ENCODE measurements at regions not wholly inside any gene's neighbourhood (a gene's known extent, or its start where the extent isn't known, plus 50 kb on each side); places are given as distances from the start of the nearest gene placed in this dataset.

- H3K9me3 ChIP-seq (replicated peaks in 1 of 2; ENCODE audit: control insufficient read depth in 2 of 2, insufficient read depth in 1 of 2, low read depth in 1 of 2, low read length in 2 of 2): peaks cover 2 to 10% of the 10 kb centered on the region in 2 donors
- no peak overlapping the region for H3K4me2 ChIP-seq (ENCODE audit: insufficient read depth, low read length, poor library complexity, severe bottlenecking)
- no peak overlapping the region for H3K23ac ChIP-seq (ENCODE audit: low read depth, low read length, poor library complexity)
- no peak overlapping the region for H3K18ac ChIP-seq (ENCODE audit: low read length)
- no peaks in the 10 kb centered on the region for H3K36me3 ChIP-seq (replicated peaks in 1 of 2; ENCODE audit: control insufficient read depth in 2 of 2, insufficient read depth in 2 of 2, low read length in 2 of 2)
- H4K8ac ChIP-seq (ENCODE audit: low read depth, low read length): no peak overlapping the region
- no peaks in the 10 kb centered on the region for H3K79me1 ChIP-seq (ENCODE audit: low read depth, low read length)
- H3K9ac ChIP-seq (ENCODE audit: low read depth, low read length, poor library complexity): no peak overlapping the region
- peaks cover 0 to 9% of the 10 kb centered on the region in 2 donors for H3K4me1 ChIP-seq (ENCODE audit: control insufficient read depth in 2 of 2, insufficient read depth in 1 of 2, low read depth in 1 of 2, low read length in 2 of 2)
- H2BK5ac ChIP-seq (ENCODE audit: low read length): no peak overlapping the region
- no peak overlapping the region for H4K91ac ChIP-seq (ENCODE audit: low read depth, low read length, poor library complexity)
- WGBS, 2 donors (ENCODE audit: extremely low coverage in 2 of 2, insufficient read length in 2 of 2, insufficient replicate concordance in 1 of 2): no CpG with 5 or more reads among the region's 7 CpGs
- H2BK12ac ChIP-seq (ENCODE audit: low read length): no peak overlapping the region
- no peak overlapping the region for H2BK120ac ChIP-seq (ENCODE audit: low read depth, low read length)
- H3K14ac ChIP-seq (ENCODE audit: low read length): no peak overlapping the region
- DNase-seq (ENCODE audit: low spot score): no peak
- H3K4me3 ChIP-seq (ENCODE audit: low read length in 2 of 2): no peak overlapping the region
- H3K27me3 ChIP-seq (ENCODE audit: control insufficient read depth in 3 of 3, insufficient read depth in 3 of 3, low read depth in 1 of 3, low read length in 3 of 3): no peaks in the 10 kb centered on the region
- peak overlapping the region; percentile 6 for H2AFZ ChIP-seq (ENCODE audit: low read length)
- no peak overlapping the region for H2BK15ac ChIP-seq (ENCODE audit: low read length)
- H3K27ac ChIP-seq (replicated peaks; ENCODE audit: low read length): no peak overlapping the region
- no peak overlapping the region for H2AK5ac ChIP-seq (ENCODE audit: low read depth, low read length)
- H3K4ac ChIP-seq (ENCODE audit: low read length): no peak overlapping the region
Observed at GRCh38 chr3:66577426-66578203, 76.8 kb upstream of the LRIG1 start.

- no peak overlapping the region for H2AK5ac ChIP-seq (ENCODE audit: low read depth, low read length)
Observed at GRCh38 chr3:66581256-66581655, 80.4 kb upstream of the LRIG1 start.

GRCh38 chr3:66582721-66583423 is 82.0 kb upstream of the LRIG1 start:
- H2AK5ac ChIP-seq (ENCODE audit: low read depth, low read length): peak overlapping the region; percentile 5
- H3K14ac ChIP-seq (ENCODE audit: low read length): peak overlapping the region; percentile 10
- no peak overlapping the region for H3K23ac ChIP-seq (ENCODE audit: low read depth, low read length, poor library complexity)
- no peak overlapping the region for H4K8ac ChIP-seq (ENCODE audit: low read depth, low read length)
- peaks cover 2 to 6% of the 10 kb centered on the region in 2 donors for H3K9me3 ChIP-seq (replicated peaks in 1 of 2; ENCODE audit: control insufficient read depth in 2 of 2, insufficient read depth in 1 of 2, low read depth in 1 of 2, low read length in 2 of 2)
- H3K9ac ChIP-seq (ENCODE audit: low read depth, low read length, poor library complexity): no peak overlapping the region
- H3K4ac ChIP-seq (ENCODE audit: low read length): no peak overlapping the region
- H3K4me1 ChIP-seq (ENCODE audit: control insufficient read depth in 2 of 2, insufficient read depth in 1 of 2, low read depth in 1 of 2, low read length in 2 of 2): peaks cover 2 to 11% of the 10 kb centered on the region in 2 donors
- peak overlapping the region; percentile 23 for H2BK12ac ChIP-seq (ENCODE audit: low read length)
- H2BK5ac ChIP-seq (ENCODE audit: low read length): peak overlapping the region; percentile 21
- H3K27ac ChIP-seq (replicated peaks; ENCODE audit: low read length): no peak overlapping the region
- DNase-seq (ENCODE audit: low spot score): no peak
- no peaks in the 10 kb centered on the region for H3K27me3 ChIP-seq (ENCODE audit: control insufficient read depth in 3 of 3, insufficient read depth in 3 of 3, low read depth in 1 of 3, low read length in 3 of 3)
- peak overlapping the region; percentile 53 for H3K18ac ChIP-seq (ENCODE audit: low read length)
- H2BK15ac ChIP-seq (ENCODE audit: low read length): no peak overlapping the region
- no peaks in the 10 kb centered on the region for H3K79me1 ChIP-seq (ENCODE audit: low read depth, low read length)
- WGBS, 2 donors (ENCODE audit: extremely low coverage in 2 of 2, insufficient read length in 2 of 2, insufficient replicate concordance in 1 of 2): no CpG with 5 or more reads among the region's 24 CpGs
- peak overlapping the region; percentile 82 for H4K91ac ChIP-seq (ENCODE audit: low read depth, low read length, poor library complexity)
- peak overlapping the region; percentile 11 for H2AFZ ChIP-seq (ENCODE audit: low read length)
- no peak overlapping the region for H3K4me3 ChIP-seq (ENCODE audit: low read length in 2 of 2)
- no peak overlapping the region for H3K4me2 ChIP-seq (ENCODE audit: insufficient read depth, low read length, poor library complexity, severe bottlenecking)
- no peaks in the 10 kb centered on the region for H3K36me3 ChIP-seq (replicated peaks in 1 of 2; ENCODE audit: control insufficient read depth in 2 of 2, insufficient read depth in 2 of 2, low read length in 2 of 2)
- no peak overlapping the region for H2BK120ac ChIP-seq (ENCODE audit: low read depth, low read length)

More at GRCh38 chr3:66581256-66581655, 80.4 kb upstream of the LRIG1 start:
- Histone ChIP-seq H4K8ac (ENCODE audit: low read depth, low read length) (no peak overlapping the region), H3K27ac (replicated peaks; ENCODE audit: low read length) (no peak overlapping the region), H2BK120ac (ENCODE audit: low read depth, low read length) (no peak overlapping the region), H3K36me3 (replicated peaks in 1 of 2; ENCODE audit: control insufficient read depth in 2 of 2, insufficient read depth in 2 of 2, low read length in 2 of 2) (no peaks in the 10 kb centered on the region), H3K79me1 (ENCODE audit: low read depth, low read length) (no peaks in the 10 kb centered on the region), H3K9me3 (replicated peaks in 1 of 2; ENCODE audit: control insufficient read depth in 2 of 2, insufficient read depth in 1 of 2, low read depth in 1 of 2, low read length in 2 of 2) (peaks cover 2 to 6% of the 10 kb centered on the region in 2 donors), H2BK12ac (ENCODE audit: low read length) (no peak overlapping the region), H3K4me3 (ENCODE audit: low read length in 2 of 2) (no peak overlapping the region), H3K23ac (ENCODE audit: low read depth, low read length, poor library complexity) (no peak overlapping the region), H3K27me3 (ENCODE audit: control insufficient read depth in 3 of 3, insufficient read depth in 3 of 3, low read depth in 1 of 3, low read length in 3 of 3) (no peaks in the 10 kb centered on the region), H3K4ac (ENCODE audit: low read length) (no peak overlapping the region), H2BK15ac (ENCODE audit: low read length) (no peak overlapping the region), H3K18ac (ENCODE audit: low read length) (no peak overlapping the region), H2AFZ (ENCODE audit: low read length) (no peak overlapping the region), H2BK5ac (ENCODE audit: low read length) (no peak overlapping the region), H3K4me2 (ENCODE audit: insufficient read depth, low read length, poor library complexity, severe bottlenecking) (no peak overlapping the region), H3K9ac (ENCODE audit: low read depth, low read length, poor library complexity) (no peak overlapping the region), H4K91ac (ENCODE audit: low read depth, low read length, poor library complexity) (no peak overlapping the region), H3K14ac (ENCODE audit: low read length) (no peak overlapping the region), H3K4me1 (ENCODE audit: control insufficient read depth in 2 of 2, insufficient read depth in 1 of 2, low read depth in 1 of 2, low read length in 2 of 2) (peaks cover 4 to 11% of the 10 kb centered on the region in 2 donors)
- no CpG with 5 or more reads among the region's 6 CpGs for WGBS, 2 donors (ENCODE audit: extremely low coverage in 2 of 2, insufficient read length in 2 of 2, insufficient replicate concordance in 1 of 2)
- DNase-seq (ENCODE audit: low spot score): no peak

- Histone ChIP-seq H3K36me3 (replicated peaks in 1 of 2; ENCODE audit: control insufficient read depth in 2 of 2, insufficient read depth in 2 of 2, low read length in 2 of 2) (no peaks in the 10 kb centered on the region), H4K8ac (ENCODE audit: low read depth, low read length) (no peak overlapping the region), H3K79me1 (ENCODE audit: low read depth, low read length) (no peaks in the 10 kb centered on the region), H2BK15ac (ENCODE audit: low read length) (no peak overlapping the region), H3K4ac (ENCODE audit: low read length) (no peak overlapping the region), H2BK5ac (ENCODE audit: low read length) (no peak overlapping the region), H3K4me1 (ENCODE audit: control insufficient read depth in 2 of 2, insufficient read depth in 1 of 2, low read depth in 1 of 2, low read length in 2 of 2) (peaks cover 2 to 11% of the 10 kb centered on the region in 2 donors), H4K91ac (ENCODE audit: low read depth, low read length, poor library complexity) (no peak overlapping the region), H3K9ac (ENCODE audit: low read depth, low read length, poor library complexity) (no peak overlapping the region), H2AK5ac (ENCODE audit: low read depth, low read length) (no peak overlapping the region), H2AFZ (ENCODE audit: low read length) (peak overlapping the region; percentile 11), H3K23ac (ENCODE audit: low read depth, low read length, poor library complexity) (no peak overlapping the region), H3K27ac (replicated peaks; ENCODE audit: low read length) (no peak overlapping the region), H3K27me3 (ENCODE audit: control insufficient read depth in 3 of 3, insufficient read depth in 3 of 3, low read depth in 1 of 3, low read length in 3 of 3) (no peaks in the 10 kb centered on the region), H3K9me3 (replicated peaks in 1 of 2; ENCODE audit: control insufficient read depth in 2 of 2, insufficient read depth in 1 of 2, low read depth in 1 of 2, low read length in 2 of 2) (peaks cover 2 to 6% of the 10 kb centered on the region in 2 donors), H3K4me3 (ENCODE audit: low read length in 2 of 2) (no peak overlapping the region), H3K4me2 (ENCODE audit: insufficient read depth, low read length, poor library complexity, severe bottlenecking) (no peak overlapping the region), H2BK12ac (ENCODE audit: low read length) (no peak overlapping the region), H3K18ac (ENCODE audit: low read length) (no peak overlapping the region), H2BK120ac (ENCODE audit: low read depth, low read length) (no peak overlapping the region), H3K14ac (ENCODE audit: low read length) (no peak overlapping the region)
- no peak for DNase-seq (ENCODE audit: low spot score)
- WGBS, 2 donors (ENCODE audit: extremely low coverage in 2 of 2, insufficient read length in 2 of 2, insufficient replicate concordance in 1 of 2): no CpG with 5 or more reads among the region's 4 CpGs
Observed at GRCh38 chr3:66583424-66584040, 82.7 kb upstream of the LRIG1 start.

All from neuronal stem cell (in vitro differentiated cells).